ENCODE measurements at regions not wholly inside any gene's neighbourhood (a gene's known extent, or its start where the extent isn't known, plus 50 kb on each side); places are given as distances from the start of the nearest gene placed in this dataset.

DNA sequence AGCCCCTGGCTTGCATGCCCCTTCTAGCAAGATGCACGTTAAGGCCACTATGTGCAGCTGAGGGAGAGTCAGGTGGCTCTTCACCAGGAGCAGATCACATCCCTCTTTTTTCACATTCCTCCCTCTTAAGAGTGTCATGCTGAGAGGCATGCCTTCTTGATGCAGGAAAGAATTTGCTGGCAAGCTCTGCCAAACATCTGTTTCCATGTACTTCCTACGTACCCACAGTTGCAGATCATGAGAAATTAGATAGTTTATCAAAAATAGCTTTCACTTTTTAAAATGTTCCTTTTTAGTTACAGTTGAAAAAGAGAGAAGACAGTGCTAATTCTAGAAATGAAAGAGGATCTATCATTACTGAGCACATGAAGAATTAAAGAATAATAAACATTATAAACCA lies 79.7 kb upstream of the ZNF722 start:
- H2AFZ ChIP-seq (ENCODE audit: low read length), result no peak overlapping the region
- H3K4me2 ChIP-seq (ENCODE audit: extremely low read depth, insufficient read depth, low read length), result no peak overlapping the region
- H3K79me2 ChIP-seq (ENCODE audit: control insufficient read depth, insufficient read depth, low read length), result no peaks in the 10 kb centered on the region
- H3K36me3 ChIP-seq (ENCODE audit: control insufficient read depth, insufficient read depth, low read length), result no peaks in the 10 kb centered on the region
- H3K9ac ChIP-seq (ENCODE audit: insufficient read depth, low read length), result no peak overlapping the region
- H3K27ac ChIP-seq (ENCODE audit: insufficient read depth, low read length), result no peak overlapping the region
- H3K4me1 ChIP-seq (ENCODE audit: control insufficient read depth, extremely low read depth, insufficient read depth, low read length), result no peaks in the 10 kb centered on the region
- no peaks in the 10 kb centered on the region for H3K27me3 ChIP-seq (ENCODE audit: control insufficient read depth, insufficient read depth, low read length)
- TF ChIP-seq EZH2 (IDR thresholded peaks at IDR 0.05; ENCODE audit: low read length, missing control alignments) (no peak), CTCF (conservative IDR thresholded peaks at IDR 0.05 in 1 of 2, IDR thresholded peaks at IDR 0.05 in 1 of 2; ENCODE audit: low read depth in 1 of 2, low read length in 2 of 2) (no peak)
- DNase-seq (ENCODE audit: low read depth in 2 of 2), result no peak
- no peaks in the 10 kb centered on the region for H4K20me1 ChIP-seq (ENCODE audit: control insufficient read depth, extremely low read depth, insufficient read depth, low read length)
- no peak overlapping the region for H3K4me3 ChIP-seq (replicated peaks in 1 of 4; ENCODE audit: control extremely low read depth in 1 of 4, insufficient read depth in 1 of 4, low read depth in 3 of 4, low read length in 4 of 4)
- H3K9me3 ChIP-seq (ENCODE audit: control insufficient read depth, insufficient read depth, low read depth, low read length), result no peaks in the 10 kb centered on the region

- DNase-seq (ENCODE audit: low read depth in 2 of 2), result no peak
- Histone ChIP-seq H3K9ac (ENCODE audit: insufficient read depth, low read length) (no peak overlapping the region), H3K4me3 (replicated peaks in 1 of 4; ENCODE audit: control extremely low read depth in 1 of 4, insufficient read depth in 1 of 4, low read depth in 3 of 4, low read length in 4 of 4) (no peak overlapping the region)
Measured at GRCh38 chr7:63925262-63925625, 73.4 kb upstream of the ZNF722 start.

GRCh38 chr7:63925626-63926460 lies 72.8 kb upstream of the ZNF722 start:
- Histone ChIP-seq H3K36me3 (ENCODE audit: control insufficient read depth, insufficient read depth, low read length) (no peaks in the 10 kb centered on the region), H3K79me2 (ENCODE audit: control insufficient read depth, insufficient read depth, low read length) (no peaks in the 10 kb centered on the region), H3K4me2 (ENCODE audit: extremely low read depth, insufficient read depth, low read length) (no peak overlapping the region), H3K9ac (ENCODE audit: insufficient read depth, low read length) (no peak overlapping the region), H3K4me1 (ENCODE audit: control insufficient read depth, extremely low read depth, insufficient read depth, low read length) (no peaks in the 10 kb centered on the region), H3K27ac (ENCODE audit: insufficient read depth, low read length) (no peak overlapping the region), H3K4me3 (replicated peaks in 1 of 4; ENCODE audit: control extremely low read depth in 1 of 4, insufficient read depth in 1 of 4, low read depth in 3 of 4, low read length in 4 of 4) (peak overlapping the region in 1 of 4 experiments; percentile 20), H3K9me3 (ENCODE audit: control insufficient read depth, insufficient read depth, low read depth, low read length) (no peaks in the 10 kb centered on the region), H2AFZ (ENCODE audit: low read length) (no peak overlapping the region), H3K27me3 (ENCODE audit: control insufficient read depth, insufficient read depth, low read length) (no peaks in the 10 kb centered on the region), H4K20me1 (ENCODE audit: control insufficient read depth, extremely low read depth, insufficient read depth, low read length) (no peaks in the 10 kb centered on the region)
- DNase-seq (ENCODE audit: low read depth in 2 of 2), result peak; percentile 2
- no peak for TF ChIP-seq EZH2 (IDR thresholded peaks at IDR 0.05; ENCODE audit: low read length, missing control alignments)
- no peak for TF ChIP-seq CTCF (conservative IDR thresholded peaks at IDR 0.05 in 1 of 2, IDR thresholded peaks at IDR 0.05 in 1 of 2; ENCODE audit: low read depth in 1 of 2, low read length in 2 of 2)

More at GRCh38 chr7:63925262-63925625, 73.4 kb upstream of the ZNF722 start:
- no peak overlapping the region for H3K27ac ChIP-seq (ENCODE audit: insufficient read depth, low read length)
- H3K4me2 ChIP-seq (ENCODE audit: extremely low read depth, insufficient read depth, low read length), result no peak overlapping the region
- H4K20me1 ChIP-seq (ENCODE audit: control insufficient read depth, extremely low read depth, insufficient read depth, low read length), result no peaks in the 10 kb centered on the region
- no peak overlapping the region for H2AFZ ChIP-seq (ENCODE audit: low read length)
- no peaks in the 10 kb centered on the region for H3K4me1 ChIP-seq (ENCODE audit: control insufficient read depth, extremely low read depth, insufficient read depth, low read length)
- H3K36me3 ChIP-seq (ENCODE audit: control insufficient read depth, insufficient read depth, low read length), result no peaks in the 10 kb centered on the region
- no peaks in the 10 kb centered on the region for H3K27me3 ChIP-seq (ENCODE audit: control insufficient read depth, insufficient read depth, low read length)
- TF ChIP-seq CTCF (conservative IDR thresholded peaks at IDR 0.05 in 1 of 2, IDR thresholded peaks at IDR 0.05 in 1 of 2; ENCODE audit: low read depth in 1 of 2, low read length in 2 of 2), result no peak
- no peak for TF ChIP-seq EZH2 (IDR thresholded peaks at IDR 0.05; ENCODE audit: low read length, missing control alignments)
- no peaks in the 10 kb centered on the region for H3K79me2 ChIP-seq (ENCODE audit: control insufficient read depth, insufficient read depth, low read length)
- H3K9me3 ChIP-seq (ENCODE audit: control insufficient read depth, insufficient read depth, low read depth, low read length), result no peaks in the 10 kb centered on the region
